HG03571 (cell line): ENCODE measurements at regions not wholly inside any gene's neighbourhood (a gene's known extent, or its start where the extent isn't known, plus 50 kb on each side); places are given as distances from the start of the nearest gene placed in this dataset.

Experiments used
- ATAC-seq: cut with Tn5 transposase; IDR thresholded peaks from one replicate; pipeline ENCODE4 v1.9.1; 2021; ENCODE audit not compliant: unreplicated experiment

- no peak for ATAC-seq
These were observed 183.2 kb upstream of the LYZL1 start for GRCh38 chr10:29105516-29106215.

- no peak for ATAC-seq
These were observed 182.6 kb upstream of the LYZL1 start for GRCh38 chr10:29106287-29106686.

- no peak for ATAC-seq
These were observed 180.9 kb upstream of the LYZL1 start for GRCh38 chr10:29107866-29108498.

- ATAC-seq, result no peak
These were observed 178.9 kb upstream of the LYZL1 start for GRCh38 chr10:29109707-29110571.

GRCh38 chr10:29112827-29113615, 175.8 kb upstream of the LYZL1 start:
- ATAC-seq, result no peak

- no peak for ATAC-seq
These were observed 175.3 kb upstream of the LYZL1 start for GRCh38 chr10:29113616-29113945.

GRCh38 chr10:29114141-29114540, 174.7 kb upstream of the LYZL1 start:
- no peak for ATAC-seq

GRCh38 chr10:29117781-29118180, 171.1 kb upstream of the LYZL1 start:
- no peak for ATAC-seq

- no peak for ATAC-seq
These were observed 169.5 kb upstream of the LYZL1 start for GRCh38 chr10:29119374-29119773.

- no peak for ATAC-seq
These were observed 168.7 kb upstream of the LYZL1 start for GRCh38 chr10:29120216-29120615.

- no peak for ATAC-seq
These were observed 164.0 kb upstream of the LYZL1 start for GRCh38 chr10:29124864-29125263.

- no peak for ATAC-seq
These were observed 161.7 kb upstream of the LYZL1 start for GRCh38 chr10:29127037-29127700.

GRCh38 chr10:29127731-29128130, 161.1 kb upstream of the LYZL1 start:
- no peak for ATAC-seq

GRCh38 chr10:29130190-29130673, 158.6 kb upstream of the LYZL1 start:
- ATAC-seq, result no peak

- ATAC-seq, result no peak
These were observed 156.8 kb upstream of the LYZL1 start for GRCh38 chr10:29131952-29132547.

- no peak for ATAC-seq
These were observed 156.2 kb upstream of the LYZL1 start for GRCh38 chr10:29132551-29133111.

GRCh38 chr10:29135337-29135736, 153.5 kb upstream of the LYZL1 start:
- no peak for ATAC-seq

- no peak for ATAC-seq
These were observed 152.5 kb upstream of the LYZL1 start for GRCh38 chr10:29136411-29136810.

- ATAC-seq, result no peak
These were observed 148.7 kb upstream of the LYZL1 start for GRCh38 chr10:29140151-29140550.

GRCh38 chr10:29140991-29141390, 147.9 kb upstream of the LYZL1 start:
- ATAC-seq, result no peak
